Lower leg skin (tissue), 3 donors: ENCODE measurements at regions not wholly inside any gene's neighbourhood (a gene's known extent, or its start where the extent isn't known, plus 50 kb on each side); places are given as distances from the start of the nearest gene placed in this dataset.

Experiments
- POLR2A ChIP-seq, 2 donors: fragments of 450-650 bp; IDR thresholded peaks; one replicate each; pipeline ENCODE4 v1.6.1; 2016 to 2017; ENCODE audit warnings: antibody characterized with exemption in 2 of 2, mild to moderate bottlenecking in 1 of 2, moderate library complexity in 1 of 2
- TF ChIP-seq, protein P1 (sequence below), 3 donors: fragments of 450-650 bp; IDR thresholded peaks; one replicate each; pipeline ENCODE4 v1.5.1; 2016; ENCODE audit warnings: antibody characterized with exemption in 3 of 3, mild to moderate bottlenecking in 3 of 3, moderate library complexity in 2 of 3

DNA sequence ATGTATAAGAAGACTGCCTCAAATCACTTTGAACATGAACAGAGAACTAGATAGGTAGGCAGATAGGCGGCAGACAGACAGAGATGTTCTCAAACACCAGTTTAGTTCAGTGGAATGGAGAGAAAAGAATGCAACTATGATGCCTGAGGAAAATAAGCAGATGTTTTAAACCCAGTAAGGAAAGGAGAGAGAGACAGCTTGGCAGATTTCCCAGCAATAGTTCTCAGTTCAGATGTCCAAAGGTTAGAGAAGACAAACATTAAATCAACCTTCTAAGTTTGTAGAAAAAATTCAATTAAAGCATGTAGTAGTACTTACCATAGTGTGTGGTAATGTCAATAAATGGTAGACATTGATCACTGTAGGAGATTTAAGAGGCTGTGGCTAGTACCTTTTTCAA is 209.6 kb upstream of the PFN2 start:
- TF ChIP-seq, protein P1, sequence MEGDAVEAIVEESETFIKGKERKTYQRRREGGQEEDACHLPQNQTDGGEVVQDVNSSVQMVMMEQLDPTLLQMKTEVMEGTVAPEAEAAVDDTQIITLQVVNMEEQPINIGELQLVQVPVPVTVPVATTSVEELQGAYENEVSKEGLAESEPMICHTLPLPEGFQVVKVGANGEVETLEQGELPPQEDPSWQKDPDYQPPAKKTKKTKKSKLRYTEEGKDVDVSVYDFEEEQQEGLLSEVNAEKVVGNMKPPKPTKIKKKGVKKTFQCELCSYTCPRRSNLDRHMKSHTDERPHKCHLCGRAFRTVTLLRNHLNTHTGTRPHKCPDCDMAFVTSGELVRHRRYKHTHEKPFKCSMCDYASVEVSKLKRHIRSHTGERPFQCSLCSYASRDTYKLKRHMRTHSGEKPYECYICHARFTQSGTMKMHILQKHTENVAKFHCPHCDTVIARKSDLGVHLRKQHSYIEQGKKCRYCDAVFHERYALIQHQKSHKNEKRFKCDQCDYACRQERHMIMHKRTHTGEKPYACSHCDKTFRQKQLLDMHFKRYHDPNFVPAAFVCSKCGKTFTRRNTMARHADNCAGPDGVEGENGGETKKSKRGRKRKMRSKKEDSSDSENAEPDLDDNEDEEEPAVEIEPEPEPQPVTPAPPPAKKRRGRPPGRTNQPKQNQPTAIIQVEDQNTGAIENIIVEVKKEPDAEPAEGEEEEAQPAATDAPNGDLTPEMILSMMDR (IDR thresholded peaks at IDR 0.05): no peak
- no peak for TF ChIP-seq POLR2A (IDR thresholded peaks at IDR 0.05)
